Vagina (tissue), 2 donors: ENCODE measurements at regions not wholly inside any gene's neighbourhood (a gene's known extent, or its start where the extent isn't known, plus 50 kb on each side); places are given as distances from the start of the nearest gene placed in this dataset.

ENCODE experiments used
- CTCF ChIP-seq, 3 experiments: fragments of 450-650 bp in 2 of 3; fragments of 200-600 bp in 1 of 3; sonication (generic) in 1 of 3; IDR thresholded peaks; one replicate each; pipeline ENCODE4 v1.5.1; 2017 to 2019; ENCODE audit warnings: antibody characterized with exemption in 3 of 3, mild to moderate bottlenecking in 2 of 3, moderate library complexity in 2 of 3
- POLR2AphosphoS5 ChIP-seq, 2 donors: sonication (generic); formaldehyde crosslinking; IDR thresholded peaks; one replicate each; pipeline ENCODE4 v1.9.0; 2017; ENCODE audit warnings: antibody characterized with exemption in 2 of 2, mild to moderate bottlenecking in 2 of 2, low read depth in 1 of 2; ENCODE audit not compliant: insufficient read depth in 1 of 2

- TF ChIP-seq CTCF (IDR thresholded peaks at IDR 0.05) (no peak), POLR2AphosphoS5 (IDR thresholded peaks at IDR 0.05; ENCODE audit: insufficient read depth in 1 of 2, low read depth in 1 of 2) (no peak)
Observed at GRCh38 chr2:41079011-41079410, 627.1 kb upstream of the SLC8A1 start.
